HG02763 (cell line): ENCODE measurements at regions not wholly inside any gene's neighbourhood (a gene's known extent, or its start where the extent isn't known, plus 50 kb on each side); places are given as distances from the start of the nearest gene placed in this dataset.
A peak's percentile ranks its signal among the peaks of the same experiment; 100 is the strongest.
"Not testable (repeated sequence)": the region's sequence is repeated elsewhere in the genome, so short reads cannot be mapped to it uniquely, and the experiment has no call there.

Source experiments
- ATAC-seq: cut with Tn5 transposase; IDR thresholded peaks from one replicate; pipeline ENCODE4 v1.9.1; 2021; ENCODE audit warnings: mild to moderate bottlenecking, moderate library complexity; ENCODE audit not compliant: unreplicated experiment

DNA sequence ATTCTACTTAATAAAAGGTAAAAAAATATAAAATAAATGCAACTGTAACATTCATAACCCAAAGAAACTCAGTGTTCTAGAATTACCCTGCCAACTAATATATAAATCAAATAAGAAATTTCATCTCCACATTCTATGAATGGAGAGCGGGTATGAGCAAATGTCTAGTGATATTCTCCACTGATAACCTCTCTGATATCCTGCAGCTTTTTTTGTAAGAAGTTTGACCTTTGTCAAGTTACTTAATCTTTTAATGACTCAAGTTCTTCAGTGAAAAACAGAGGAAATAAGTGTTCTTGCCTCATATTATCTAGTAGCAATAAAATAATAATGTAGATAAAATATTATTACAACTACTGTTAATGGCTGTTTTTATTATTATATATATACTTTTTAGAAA is 1275.6 kb upstream of the CDH9 start:
- no peak for ATAC-seq

DNA sequence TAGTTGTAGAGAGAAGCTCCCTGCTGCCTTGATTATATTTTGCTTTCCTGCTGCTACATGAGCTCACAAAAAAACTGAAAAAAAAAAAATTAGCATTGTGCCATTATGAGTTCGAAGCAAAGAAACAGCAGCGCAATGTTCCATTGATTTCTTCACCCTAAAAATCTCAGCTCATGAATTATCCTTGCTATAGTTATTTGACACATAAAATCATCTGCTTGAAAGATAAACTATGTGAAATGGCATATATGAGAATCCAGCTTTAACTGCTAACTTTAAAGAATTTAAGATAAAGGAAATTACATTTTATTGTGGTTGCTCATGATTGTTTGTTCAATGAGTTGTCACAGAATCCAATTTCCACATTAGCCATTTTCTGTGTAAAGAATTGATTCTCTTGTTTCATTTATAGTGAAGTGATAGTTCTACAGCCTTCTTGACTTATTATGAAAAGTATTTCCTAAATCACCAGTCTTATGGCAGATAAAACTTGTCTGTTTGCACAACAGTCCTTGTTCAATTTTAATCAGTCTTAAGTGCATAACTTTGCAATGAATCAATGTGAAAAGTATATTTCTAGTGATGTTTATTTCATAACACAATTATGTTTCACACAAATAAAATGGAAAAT is 1275.0 kb upstream of the CDH9 start:
- no peak for ATAC-seq

DNA sequence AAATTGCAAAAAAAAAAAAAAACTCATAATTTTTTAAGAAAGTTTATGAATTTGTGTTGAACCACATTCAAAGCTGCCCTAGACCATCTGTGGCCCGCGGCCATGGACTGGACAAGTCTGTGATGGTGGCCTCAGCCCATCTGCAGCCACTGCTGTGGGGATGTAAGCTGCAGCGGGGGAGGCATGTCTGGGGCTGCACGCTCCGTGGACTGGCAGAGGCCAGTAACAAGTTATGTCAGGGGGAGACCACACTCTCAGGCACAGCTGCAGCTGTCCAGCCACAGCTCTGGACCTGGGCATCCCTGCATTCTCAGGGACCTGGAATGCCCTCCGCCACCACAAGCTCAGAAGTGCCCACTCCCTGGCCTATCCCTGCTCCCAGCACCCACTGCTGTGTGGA is 1272.3 kb upstream of the CDH9 start:
- ATAC-seq = no peak

DNA sequence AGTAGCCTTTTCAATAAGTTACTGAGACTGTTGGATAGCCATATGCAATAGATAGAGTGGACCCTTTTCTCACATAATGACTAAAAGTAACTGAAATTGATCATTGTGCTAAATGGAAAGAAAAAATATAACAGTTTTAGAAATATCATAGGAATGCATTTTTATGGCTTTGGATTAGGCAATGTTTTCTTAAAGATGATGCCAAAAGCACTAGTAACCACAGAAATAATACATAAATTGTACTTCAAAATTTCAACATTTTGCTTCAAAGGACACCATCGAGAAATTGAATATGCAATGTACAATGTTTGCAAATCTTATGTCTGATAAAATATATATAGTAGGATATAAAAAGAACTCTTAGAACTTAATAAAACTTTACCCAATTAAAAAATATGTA is 1267.5 kb upstream of the CDH9 start:
- no peak for ATAC-seq

DNA sequence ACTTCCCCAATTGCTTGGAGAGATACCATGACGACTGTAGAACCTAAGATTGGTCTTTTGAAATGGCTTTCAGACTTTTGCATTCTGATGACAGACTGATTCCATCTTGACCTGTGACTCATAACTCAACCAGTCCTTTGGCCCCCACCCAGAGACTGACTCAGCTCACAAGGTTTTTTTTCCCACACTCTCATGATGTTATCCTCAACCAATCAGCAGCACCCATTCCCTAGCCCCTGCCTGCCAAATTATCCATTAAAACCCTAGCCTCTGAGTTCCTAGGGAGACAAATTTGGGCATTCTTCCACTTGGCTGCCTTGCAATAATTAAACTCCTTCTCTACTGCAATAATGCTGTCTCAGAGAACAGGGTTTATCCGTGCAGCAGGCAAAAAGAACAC is 1263.3 kb upstream of the CDH9 start:
- ATAC-seq = no peak

DNA sequence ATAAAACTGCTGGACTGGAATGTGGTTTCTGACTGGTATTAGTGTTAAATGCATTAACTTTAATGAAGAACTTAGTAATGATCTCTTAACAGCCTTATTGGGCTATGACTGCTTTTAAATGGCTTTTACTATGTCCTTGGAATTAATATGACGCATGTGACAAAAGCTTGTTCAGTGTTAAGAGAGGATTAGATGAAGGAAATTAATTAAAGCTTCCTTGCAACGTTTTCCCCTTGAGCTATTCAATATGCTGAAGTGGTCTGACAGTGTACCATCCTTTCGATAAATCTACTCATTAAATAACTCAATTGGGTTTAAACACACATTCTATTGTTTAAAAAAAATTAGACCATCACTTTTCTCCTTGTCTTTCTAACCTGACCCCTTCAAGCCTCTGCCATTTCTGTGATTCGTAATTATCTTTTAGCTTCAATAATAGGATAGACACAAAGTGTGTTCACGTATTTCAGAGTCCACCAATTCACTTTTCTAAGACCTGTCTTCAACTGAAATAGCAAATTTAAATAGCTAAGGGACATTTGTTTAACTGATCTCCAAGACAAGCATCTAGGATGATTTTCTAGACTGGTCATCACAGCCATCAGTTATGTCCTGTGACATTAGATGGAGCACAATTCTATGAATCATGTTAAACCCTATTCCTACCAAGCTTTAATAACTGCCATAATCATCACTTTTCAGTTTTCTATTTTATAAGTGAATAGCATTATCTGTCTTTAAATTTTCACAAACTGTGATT is 1258.0 kb upstream of the CDH9 start:
- no peak for ATAC-seq

DNA sequence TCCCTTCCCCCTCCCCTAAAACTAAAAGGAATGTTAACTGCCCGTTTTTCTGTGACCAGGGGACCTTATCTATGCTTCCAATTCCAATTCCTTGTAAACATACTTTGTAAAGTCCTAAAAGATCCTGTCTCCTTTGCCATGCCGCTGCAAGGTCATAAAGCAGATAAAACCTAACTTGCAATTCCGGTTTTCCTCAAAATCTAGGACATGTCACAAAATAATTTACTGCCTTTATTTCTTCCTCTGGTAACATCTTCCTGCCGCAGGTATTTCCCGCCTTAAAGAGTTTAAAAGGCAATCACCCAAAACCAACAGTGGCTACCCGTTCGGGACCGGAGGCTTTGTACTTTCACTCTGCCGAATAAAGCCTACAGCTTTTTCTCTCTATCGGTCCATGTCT is 1248.6 kb upstream of the CDH9 start:
- not testable (repeated sequence) for ATAC-seq

DNA sequence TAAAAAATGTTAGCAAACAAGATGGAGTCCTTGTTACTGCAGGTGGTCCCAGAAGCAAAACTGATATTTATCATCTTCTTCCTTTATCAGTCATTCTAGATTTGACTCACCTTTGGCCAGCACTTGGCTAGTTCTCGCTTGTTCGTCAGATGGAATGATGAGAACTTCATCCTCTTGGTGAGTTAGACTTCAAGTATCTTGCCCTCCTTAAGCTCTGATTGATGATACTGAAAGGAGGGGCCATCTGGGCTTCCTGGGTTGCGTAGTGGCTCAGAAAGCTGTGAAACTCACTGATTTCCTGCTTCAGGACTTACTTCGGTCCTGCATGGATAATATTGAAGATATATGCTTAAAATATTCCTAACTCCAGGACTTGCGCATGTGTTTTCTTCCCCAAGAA is 1248.2 kb upstream of the CDH9 start:
- no peak for ATAC-seq

DNA sequence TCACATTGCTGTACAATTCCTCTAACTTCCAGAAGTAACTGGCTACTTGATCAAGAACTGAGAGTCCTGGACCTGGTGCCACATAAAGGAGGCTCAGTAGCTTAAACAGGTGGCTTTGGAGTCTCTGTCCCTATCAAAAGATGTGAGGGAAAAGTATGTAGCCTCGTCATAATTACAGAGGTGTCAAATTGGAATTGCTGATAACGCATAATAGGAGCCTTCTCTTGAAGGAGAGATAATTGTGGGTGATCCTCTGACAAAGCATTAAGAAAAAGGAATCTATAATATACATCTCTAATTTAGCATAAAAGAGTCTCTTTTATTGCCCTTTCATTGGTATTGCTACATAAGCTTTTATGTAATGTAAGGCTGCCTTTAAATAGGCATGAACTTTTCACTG is 1246.4 kb upstream of the CDH9 start:
- no peak for ATAC-seq

DNA sequence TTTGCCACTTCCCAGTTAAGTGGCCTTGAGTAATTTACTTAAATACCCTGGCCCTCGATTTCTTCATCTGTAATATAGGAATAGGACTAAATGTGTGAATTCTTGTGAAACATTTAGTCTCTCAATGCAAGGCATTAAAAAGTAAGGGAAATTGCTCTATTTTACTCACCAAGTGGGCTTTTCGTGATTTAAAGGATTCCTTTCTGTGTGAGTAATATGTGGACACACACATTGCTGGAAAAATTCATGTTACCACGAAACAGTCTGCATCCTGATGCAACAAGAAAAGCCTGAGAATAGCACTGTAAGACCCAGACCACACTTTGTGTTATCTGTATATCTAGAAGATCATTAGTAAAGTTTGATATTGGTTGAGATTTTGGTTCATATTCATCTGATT is 1243.0 kb upstream of the CDH9 start:
- no peak for ATAC-seq

DNA sequence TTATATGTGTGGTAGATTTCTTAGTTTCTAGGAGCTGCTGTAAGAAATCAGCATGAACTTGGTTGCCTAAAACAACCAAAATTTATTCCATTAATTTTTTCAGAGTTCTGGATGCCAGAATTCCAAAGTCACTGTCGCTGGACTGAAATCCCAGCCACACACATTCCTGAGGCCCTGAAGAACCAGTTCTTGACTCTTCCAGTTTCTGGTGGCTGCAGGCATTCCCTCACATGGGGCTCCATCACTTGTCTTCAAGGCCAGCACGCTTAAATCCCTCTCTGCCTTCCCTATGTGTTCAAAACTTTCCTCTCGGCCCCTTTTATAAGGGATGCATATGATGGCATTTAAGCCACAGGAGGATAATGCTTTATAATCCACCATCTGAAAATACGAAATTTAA is 1237.5 kb upstream of the CDH9 start:
- ATAC-seq = no peak

DNA sequence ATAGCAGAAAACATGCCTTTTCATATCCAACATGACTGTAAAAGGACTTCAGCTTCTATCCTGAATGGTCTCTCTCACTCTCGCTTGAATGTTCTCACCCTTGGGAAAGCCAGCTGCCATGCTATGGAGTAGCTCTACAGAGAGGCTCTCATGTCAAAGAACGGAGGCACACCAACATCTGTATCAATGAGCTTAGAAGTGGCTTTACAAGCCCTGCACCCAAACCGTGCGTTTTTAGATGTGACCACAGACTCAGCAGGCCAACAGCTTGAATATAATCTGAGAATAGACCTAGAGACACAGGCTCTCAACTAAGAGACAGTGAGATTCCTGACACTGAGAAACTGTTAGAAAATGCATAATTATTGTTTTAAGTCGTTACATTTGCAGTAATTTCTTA is 1231.6 kb upstream of the CDH9 start:
- no peak for ATAC-seq

DNA sequence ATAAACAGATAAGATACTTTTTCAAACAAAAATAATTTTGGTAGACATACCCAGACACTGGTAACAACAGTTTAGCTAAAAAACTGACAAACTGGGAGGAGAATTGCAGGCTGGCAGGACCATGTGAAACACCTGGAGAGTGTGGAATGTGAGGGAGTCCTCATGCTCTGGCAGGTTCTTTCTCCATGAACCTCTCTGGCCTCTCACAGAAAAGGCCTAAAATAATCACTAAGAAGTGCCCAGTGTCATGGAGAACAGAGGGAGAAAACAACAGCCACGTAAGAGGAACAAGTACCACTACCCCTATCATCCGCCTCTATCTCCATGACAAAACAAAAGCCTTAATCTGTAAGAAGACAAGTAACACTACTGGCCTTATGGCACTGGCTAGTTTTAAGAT is 1227.5 kb upstream of the CDH9 start:
- no peak for ATAC-seq

DNA sequence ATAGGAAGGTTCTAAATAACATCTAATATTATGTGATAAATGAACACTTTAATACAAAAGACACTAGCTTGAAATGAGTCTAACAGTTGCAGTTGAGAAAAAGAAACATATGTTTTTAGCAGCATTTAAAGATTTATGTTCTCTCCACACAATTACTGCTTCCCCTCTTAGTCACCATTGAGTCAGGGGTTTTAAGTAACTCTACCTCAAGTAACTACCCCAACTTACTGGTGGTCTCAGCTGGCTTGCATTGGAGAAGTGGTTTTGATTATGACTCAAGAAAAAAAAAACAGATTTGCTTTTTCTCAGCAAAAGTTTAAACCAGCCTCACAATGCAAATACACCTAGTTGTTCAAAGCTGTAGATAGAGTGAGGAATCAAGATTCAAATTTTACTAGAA is 1216.5 kb upstream of the CDH9 start:
- ATAC-seq = no peak

DNA sequence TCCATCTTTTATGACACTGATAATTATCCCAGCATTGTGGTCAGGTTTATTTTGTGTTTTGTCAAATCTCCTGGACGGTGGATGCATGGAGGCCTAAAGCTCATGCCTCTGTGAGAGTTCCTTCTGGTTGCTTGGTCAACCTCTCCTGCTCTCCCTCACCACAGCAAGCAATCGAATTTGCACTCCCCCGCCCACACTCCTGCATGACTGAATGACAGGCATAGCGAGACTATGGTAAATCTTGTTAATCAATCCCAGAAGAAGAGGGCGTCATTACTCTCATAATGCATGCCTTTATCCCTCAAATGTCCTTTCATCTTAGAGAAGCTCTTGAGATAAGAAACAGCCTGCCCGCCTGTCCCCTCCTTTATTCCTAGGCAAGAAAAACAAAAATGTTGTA is 1215.0 kb upstream of the CDH9 start:
- ATAC-seq = no peak

DNA sequence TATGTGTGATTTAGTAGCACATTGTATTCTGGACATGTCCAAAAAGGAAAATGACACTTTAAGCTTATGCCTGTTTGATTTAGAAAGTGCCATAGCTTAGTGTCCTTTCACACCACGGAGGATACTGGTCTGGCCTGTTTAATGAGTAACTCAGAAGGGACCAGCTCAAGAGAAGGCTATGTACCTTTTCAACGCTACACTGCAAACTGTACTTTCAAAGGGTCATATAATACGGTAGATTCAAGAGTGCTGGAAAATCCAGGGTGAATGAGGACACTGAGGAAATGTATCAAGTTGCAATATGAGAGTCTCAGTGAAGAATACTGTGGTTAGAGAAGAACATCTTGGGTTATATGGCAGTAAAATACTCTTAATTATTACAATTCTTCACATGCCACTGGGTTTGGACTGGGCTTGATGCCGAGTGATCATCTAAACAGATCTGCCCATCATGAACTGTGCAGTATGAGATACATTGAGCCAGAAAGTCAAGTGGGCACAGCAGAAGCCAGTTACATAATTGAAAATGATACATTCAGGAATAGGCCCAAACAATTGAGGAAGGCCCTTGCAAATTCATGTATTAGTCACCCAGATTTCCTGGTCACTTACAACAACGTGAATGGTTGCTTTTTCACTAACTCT is 1211.5 kb upstream of the CDH9 start:
- ATAC-seq = no peak

DNA sequence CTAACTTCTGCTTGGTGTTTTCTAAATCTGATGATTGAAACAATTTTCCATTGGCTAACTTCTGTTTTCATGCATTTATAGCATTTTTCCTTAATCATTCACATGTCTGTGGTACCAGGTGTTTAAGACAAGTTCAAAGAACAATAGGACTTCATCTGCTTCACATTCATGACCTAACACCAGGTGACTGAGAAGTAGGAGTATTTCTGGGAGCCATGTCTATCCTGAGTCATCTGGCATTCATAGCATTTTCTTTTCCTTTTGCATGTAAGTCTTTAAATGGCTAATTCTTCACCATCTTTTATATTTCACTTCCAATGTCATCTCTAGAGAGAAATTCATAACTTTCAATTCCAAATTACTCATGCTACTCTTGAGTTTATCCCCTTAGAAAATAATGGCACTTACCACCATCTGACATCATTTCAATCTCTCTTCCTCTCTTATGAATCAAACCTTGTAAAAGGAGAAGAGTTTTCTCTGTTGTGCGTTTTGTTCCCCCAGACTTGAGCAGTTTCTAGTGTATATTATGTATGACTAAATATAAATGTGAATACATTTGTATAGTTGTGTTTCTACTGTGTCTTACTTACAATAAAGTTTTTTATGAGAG is 1196.1 kb upstream of the CDH9 start:
- no peak for ATAC-seq

DNA sequence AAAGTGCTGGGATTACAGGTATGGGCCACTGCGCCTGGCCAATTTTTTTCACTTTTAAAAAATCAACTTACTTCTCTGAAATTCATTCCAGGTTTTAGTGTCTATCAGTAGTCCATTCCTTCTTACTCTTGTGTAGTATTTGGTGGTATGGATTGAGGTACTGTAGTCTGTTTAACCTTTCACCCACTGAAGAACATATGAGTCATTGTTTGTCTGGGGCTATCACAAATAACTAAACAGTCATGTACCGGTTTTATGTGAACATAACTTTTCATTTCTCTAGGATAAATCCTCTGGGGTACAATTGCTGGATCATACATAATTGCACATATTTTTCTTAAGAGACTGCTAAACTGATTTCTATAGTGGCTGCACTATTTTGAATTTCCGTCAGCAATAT is 1188.0 kb upstream of the CDH9 start:
- ATAC-seq = no peak

DNA sequence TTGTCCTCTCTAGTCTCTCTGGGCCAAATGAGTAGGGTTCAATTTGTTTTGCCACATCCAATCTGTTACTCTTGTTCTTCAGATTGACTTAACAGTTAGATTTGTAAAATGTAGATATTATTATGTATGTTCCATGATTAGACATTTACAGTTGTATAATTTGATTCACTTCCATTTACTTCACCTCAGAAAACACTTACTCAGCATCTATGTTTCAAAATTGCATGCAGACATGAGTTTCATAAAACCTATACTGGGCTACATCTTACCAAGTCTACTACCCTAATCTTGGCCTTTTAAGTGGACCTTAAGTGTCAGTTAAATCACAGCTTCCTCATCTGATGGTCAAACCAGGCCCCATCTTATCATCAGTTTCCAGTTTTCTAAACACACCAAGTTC is 1181.2 kb upstream of the CDH9 start:
- no peak for ATAC-seq

DNA sequence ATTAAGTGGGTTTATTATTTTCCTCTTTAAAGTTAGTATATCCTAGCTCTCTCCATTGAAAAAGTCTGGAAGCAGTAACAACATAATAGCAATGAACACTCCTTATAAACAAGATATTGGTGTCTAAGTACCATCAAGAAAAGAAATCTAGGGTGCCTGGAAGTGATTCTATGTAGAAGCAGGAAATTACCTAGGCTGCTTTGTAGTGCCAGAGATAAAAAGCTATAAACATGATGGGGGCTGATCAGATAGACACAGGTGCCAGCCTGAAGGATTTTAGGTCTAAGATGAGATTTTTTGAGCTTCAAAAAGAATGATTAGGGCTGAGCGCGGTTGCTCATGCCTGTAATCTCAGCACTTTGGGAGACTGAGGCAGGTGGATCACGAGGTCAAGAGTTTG is 1179.3 kb upstream of the CDH9 start:
- ATAC-seq = no peak

DNA sequence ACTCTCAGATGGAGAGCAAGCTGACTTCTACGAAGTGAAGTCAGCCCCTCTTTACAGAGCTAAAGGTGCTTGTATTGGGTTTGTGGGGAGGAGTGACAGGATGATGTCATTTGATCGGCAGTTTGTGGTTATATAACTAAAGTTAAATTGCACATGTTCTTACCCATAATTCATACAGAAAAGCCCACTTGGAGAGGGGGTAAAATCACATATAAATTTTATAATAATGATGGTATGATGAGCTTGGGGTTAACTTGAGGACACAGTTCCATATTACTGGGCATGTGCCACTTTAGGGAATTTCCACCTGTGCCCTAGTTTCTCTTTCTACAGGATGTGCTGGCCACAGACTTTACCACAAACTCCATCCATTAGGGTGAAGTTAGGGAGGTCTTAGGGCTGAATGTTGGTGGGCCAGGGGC is 1178.6 kb upstream of the CDH9 start:
- peak; percentile 67 for ATAC-seq

DNA sequence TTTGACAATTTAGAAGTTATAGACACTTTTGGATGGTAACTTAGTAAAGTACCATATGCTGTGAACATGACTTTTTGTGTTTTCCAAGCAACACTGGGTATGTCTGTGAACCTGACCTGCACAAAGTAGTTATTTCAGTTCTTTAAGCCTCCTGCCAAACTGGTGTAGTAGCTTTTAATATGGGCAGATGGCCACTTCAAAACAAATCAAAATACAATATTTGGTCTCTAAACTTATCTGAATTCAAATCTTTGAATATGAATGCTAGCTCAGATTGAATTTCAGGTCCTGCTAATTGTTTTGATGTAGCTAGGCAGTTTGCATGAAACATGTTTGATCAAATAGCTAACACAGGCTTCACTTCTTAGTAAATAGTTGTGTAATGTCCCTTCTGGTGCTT is 1176.7 kb upstream of the CDH9 start:
- ATAC-seq = no peak
